MCF 10A (cell line): ENCODE measurements at regions not wholly inside any gene's neighbourhood (a gene's known extent, or its start where the extent isn't known, plus 50 kb on each side); places are given as distances from the start of the nearest gene placed in this dataset.
A peak's percentile ranks its signal among the peaks of the same experiment; 100 is the strongest.

Experiments used
- BruUV-seq: library from RNA; stranded (reverse); fragments of 400-500 nt; replicated peaks from 2 replicates; lab custom pipeline; 2021; lab: Mats Ljungman, UMichigan
- CTCF ChIA-PET: fragments of 300-600 bp; sonication (Branson Sonifier 250); formaldehyde crosslinking; extraction: SDS; loops from one replicate; lab custom pipeline; 2021; ENCODE audit warnings: antibody characterized with exemption, inconsistent platforms; lab: Yijun Ruan, JAX
- POLR2A ChIA-PET: fragments of 300-600, 350-650 bp; sonication (Branson Sonifier 250); formaldehyde crosslinking; extraction: SDS; loops from one replicate; lab custom pipeline; 2020; ENCODE audit warnings: antibody characterized with exemption, inconsistent platforms; lab: Yijun Ruan, JAX
- DNase-seq: peaks from one replicate; pipeline ENCODE4 v3.0.0-alpha.2; 2018; ENCODE audit not compliant: unreplicated experiment
- H3K27ac Mint-ChIP-seq: one replicate; pipeline ENCODE4 v1.8.0; 2022; ENCODE audit warnings: mild to moderate bottlenecking, low read depth, mixed read lengths; ENCODE audit not compliant: unreplicated experiment
- H3K27me3 Mint-ChIP-seq: one replicate; pipeline ENCODE4 v1.8.0; 2022; ENCODE audit warnings: mixed read lengths; ENCODE audit not compliant: insufficient read depth, unreplicated experiment
- H3K36me3 Mint-ChIP-seq: one replicate; pipeline ENCODE4 v1.8.0; 2022; ENCODE audit warnings: mild to moderate bottlenecking, moderate library complexity, mixed read lengths; ENCODE audit not compliant: insufficient read depth, unreplicated experiment
- H3K4me1 Mint-ChIP-seq: one replicate; pipeline ENCODE4 v1.8.0; 2022; ENCODE audit warnings: mixed read lengths; ENCODE audit not compliant: insufficient read depth, unreplicated experiment
- H3K4me3 Mint-ChIP-seq: one replicate; pipeline ENCODE4 v1.8.0; 2022; ENCODE audit warnings: mild to moderate bottlenecking, moderate library complexity, mixed read lengths; ENCODE audit not compliant: unreplicated experiment
- H3K9me3 Mint-ChIP-seq: one replicate; pipeline ENCODE4 v1.8.0; 2022; ENCODE audit warnings: mixed read lengths; ENCODE audit not compliant: unreplicated experiment
- CTCF ChIP-seq: fragments of 200-600 bp; IDR thresholded peaks from one replicate; pipeline ENCODE4 v1.8.0; 2022; ENCODE audit warnings: antibody characterized with exemption, mild to moderate bottlenecking; ENCODE audit not compliant: unreplicated experiment
- intact Hi-C: fragments of 100-400 bp; cut with micrococcal nuclease; formaldehyde crosslinking; loops from 2 replicates; pipeline ENCODE4 v1.14.1; 2022

GRCh38 chr4:72797486-72797885 is 228.5 kb upstream of the ADAMTS3 start:
- intact Hi-C loops, result no loop called here
- Mint-ChIP-seq H3K27ac (no peak overlapping the region), H3K27me3 (no peaks in the 10 kb centered on the region), H3K36me3 (no peaks in the 10 kb centered on the region), H3K9me3 (peaks cover 17% of the 10 kb centered on the region), H3K4me1 (no peaks in the 10 kb centered on the region), H3K4me3 (no peak overlapping the region)
- no peak for TF ChIP-seq CTCF
- DNase-seq, result no peak
- CTCF ChIA-PET, result no interaction called here
- POLR2A ChIA-PET, result no interaction called here
- BruUV-seq, result no TSS peak

GRCh38 chr4:72791054-72791453 is 222.0 kb upstream of the ADAMTS3 start:
- BruUV-seq, result no TSS peak
- peaks cover 10% of the 10 kb centered on the region for H3K9me3 Mint-ChIP-seq
- DNase-seq, result no peak
- POLR2A ChIA-PET, result no interaction called here
- no peak overlapping the region for H3K4me3 Mint-ChIP-seq
- H3K27ac Mint-ChIP-seq, result no peak overlapping the region
- no peak for TF ChIP-seq CTCF
- H3K27me3 Mint-ChIP-seq, result no peaks in the 10 kb centered on the region
- intact Hi-C loops, result no loop called here
- CTCF ChIA-PET, result no interaction called here
- H3K36me3 Mint-ChIP-seq, result no peaks in the 10 kb centered on the region
- peaks cover 6% of the 10 kb centered on the region for H3K4me1 Mint-ChIP-seq

GRCh38 chr4:72786401-72786990 is 217.5 kb upstream of the ADAMTS3 start:
- no peak for TF ChIP-seq CTCF
- Mint-ChIP-seq H3K36me3 (no peaks in the 10 kb centered on the region), H3K27me3 (no peaks in the 10 kb centered on the region), H3K4me1 (peaks cover 6% of the 10 kb centered on the region), H3K27ac (no peak overlapping the region), H3K9me3 (no peaks in the 10 kb centered on the region), H3K4me3 (no peak overlapping the region)
- CTCF ChIA-PET, result no interaction called here
- POLR2A ChIA-PET, result no interaction called here
- BruUV-seq, result no TSS peak
- DNase-seq, result no peak
- intact Hi-C loops, result no loop called here

DNA sequence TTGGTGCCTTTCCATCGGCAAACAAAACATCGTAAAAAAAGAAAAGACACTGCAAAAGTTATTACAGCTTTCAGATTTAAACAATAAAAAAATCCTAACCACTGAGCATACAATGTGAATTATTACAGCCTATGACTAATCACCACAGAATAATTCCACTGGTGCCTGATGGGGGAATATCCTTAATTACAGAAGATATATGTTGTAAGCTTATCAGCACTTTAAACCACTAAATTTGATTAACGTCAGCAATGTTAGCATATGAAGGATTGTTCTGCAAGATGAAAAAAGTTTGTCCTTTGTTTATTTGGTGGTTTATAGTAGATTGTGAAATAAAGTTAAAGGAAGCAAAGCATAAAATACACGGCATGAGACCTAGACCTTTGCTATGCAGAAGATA is 210.2 kb upstream of the ADAMTS3 start:
- ChIA-PET CTCF (interaction anchor here (0.5 kb wide), 1 partner anchor 33 kb away, joined by 3 read pairs; no protein-coding TSS in a partner anchor), POLR2A (interaction anchor here (0.6 to 0.8 kb wide), 2 partner anchors 11 to 344 kb away, joined by 3 read pairs; no protein-coding TSS in a partner anchor)
- intact Hi-C loops, result no loop called here
- peak; percentile 31 for DNase-seq
- Mint-ChIP-seq H3K4me1 (no peaks in the 10 kb centered on the region), H3K27ac (no peak overlapping the region), H3K4me3 (no peak overlapping the region), H3K27me3 (no peaks in the 10 kb centered on the region), H3K36me3 (no peaks in the 10 kb centered on the region), H3K9me3 (peaks cover 10% of the 10 kb centered on the region)
- no peak for TF ChIP-seq CTCF
- no TSS peak for BruUV-seq
